GDM1 (cell line): ENCODE measurements at regions not wholly inside any gene's neighbourhood (a gene's known extent, or its start where the extent isn't known, plus 50 kb on each side); places are given as distances from the start of the nearest gene placed in this dataset.
"Not testable (repeated sequence)": the region's sequence is repeated elsewhere in the genome, so short reads cannot be mapped to it uniquely, and the experiment has no call there.

Experiments used
- DNase-seq: peaks from one replicate; lab custom pipeline; 2025; lab: John Stamatoyannopoulos, UW

DNA sequence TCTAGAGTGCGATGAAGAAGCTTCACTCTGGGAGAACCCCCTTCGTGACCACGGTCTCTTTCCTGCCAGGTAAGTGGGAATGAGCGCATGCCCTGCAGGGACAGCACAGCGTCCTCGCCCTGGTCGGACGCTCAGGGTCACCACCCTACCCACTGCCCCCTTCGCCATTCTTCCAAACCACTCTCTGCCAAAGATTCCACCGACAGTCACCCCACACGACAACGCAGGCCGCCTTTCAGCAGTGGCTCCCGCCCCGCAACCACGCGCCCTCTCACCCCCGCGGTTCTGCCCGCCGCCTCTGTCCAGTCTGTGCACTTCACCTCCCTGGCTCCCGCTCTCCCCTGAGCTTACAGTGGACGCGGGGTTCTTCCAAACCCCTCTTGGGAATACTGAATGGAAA, 82.3 kb upstream of the FCGR1A start:
- DNase-seq = not testable (repeated sequence)

GRCh38 chr1:149700677-149701567, 81.6 kb upstream of the FCGR1A start:
- not testable (repeated sequence) for DNase-seq

- not testable (repeated sequence) for DNase-seq
These were observed 74.2 kb upstream of the FCGR1A start for GRCh38 chr1:149708192-149708853.

- not testable (repeated sequence) for DNase-seq
These were observed 70.8 kb upstream of the FCGR1A start for GRCh38 chr1:149711651-149712050.

- not testable (repeated sequence) for DNase-seq
These were observed 70.2 kb upstream of the FCGR1A start for GRCh38 chr1:149712154-149712927.

- DNase-seq = not testable (repeated sequence)
These were observed 69.0 kb upstream of the FCGR1A start for GRCh38 chr1:149713513-149713912.

DNA sequence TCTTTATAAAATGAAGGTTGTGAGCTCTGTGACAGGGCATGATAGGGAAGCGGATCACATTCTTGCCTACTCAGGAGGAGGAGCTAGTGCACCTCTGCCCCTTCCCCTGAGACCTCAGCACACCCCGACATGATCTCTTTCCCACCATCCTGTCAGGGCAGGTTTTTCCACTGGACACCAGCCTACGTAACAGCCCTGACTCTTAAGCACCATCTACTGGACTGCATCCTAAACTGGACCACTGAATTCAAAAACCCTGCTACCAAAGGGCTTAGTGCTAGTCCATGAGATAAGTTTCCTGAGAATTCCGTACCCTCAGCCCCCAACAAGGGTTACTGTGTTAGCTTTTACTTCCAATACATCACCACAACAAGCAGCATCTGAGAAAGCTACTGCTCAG, 68.5 kb upstream of the FCGR1A start:
- not testable (repeated sequence) for DNase-seq

GRCh38 chr1:149724618-149725302, 57.7 kb upstream of the FCGR1A start:
- DNase-seq = not testable (repeated sequence)

DNA sequence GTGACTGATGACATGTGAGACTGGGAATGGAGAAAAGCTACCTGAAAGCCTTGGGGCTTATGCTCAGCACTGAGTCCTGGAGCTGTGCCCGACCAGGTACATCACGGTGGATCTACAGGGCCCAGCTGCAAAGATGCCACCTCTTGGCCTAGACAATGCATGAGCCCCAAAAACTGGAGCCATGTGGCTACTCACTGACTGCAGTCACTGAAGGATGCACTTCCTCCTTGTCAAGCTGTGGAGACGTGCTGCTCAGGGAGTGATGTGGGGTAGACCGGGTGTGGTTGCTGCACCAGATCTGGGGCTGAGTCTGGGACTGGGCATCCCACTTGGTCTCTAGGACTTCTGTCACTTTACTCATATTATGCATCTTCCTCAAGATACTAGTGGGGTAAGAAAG, 55.8 kb upstream of the FCGR1A start:
- DNase-seq = not testable (repeated sequence)

GRCh38 chr1:149728598-149728997, 53.9 kb upstream of the FCGR1A start:
- not testable (repeated sequence) for DNase-seq
